Left ventricle myocardium superior (tissue), 1 donor: ENCODE measurements at regions not wholly inside any gene's neighbourhood (a gene's known extent, or its start where the extent isn't known, plus 50 kb on each side); places are given as distances from the start of the nearest gene placed in this dataset.
A peak's percentile ranks its signal among the peaks of the same experiment; 100 is the strongest.

Experiments used
- ATAC-seq: fragments of 200-7000 bp; cut with Tn5 transposase; one replicate; pipeline ENCODE4 v1.9.1; 2020; ENCODE audit warnings: mild to moderate bottlenecking, moderate library complexity
- DNase-seq: peaks from one replicate; pipeline ENCODE4 v3.0.0-alpha.2; 2020
- intact Hi-C: fragments of 100-400 bp; cut with micrococcal nuclease; formaldehyde crosslinking; loops from one replicate; pipeline ENCODE4 v1.11.0; 2022
- donor health status: DM: no; HTN: yes; CAD: no; lungs with severe emphysema.

GRCh38 chr12:124410354-124411175 lies 115.7 kb downstream of the RFLNA start:
- intact Hi-C loops: no loop called here
- ATAC-seq: peak; percentile 62
- peak; percentile 72 for DNase-seq

GRCh38 chr12:124408822-124409517 lies 114.1 kb downstream of the RFLNA start:
- ATAC-seq (no peak), DNase-seq (no peak)
- intact Hi-C loops: no loop called here

GRCh38 chr12:124407074-124407473 lies 112.2 kb downstream of the RFLNA start:
- intact Hi-C loops: no loop called here
- no peak for DNase-seq
- ATAC-seq: no peak

- intact Hi-C loops: no loop called here
- ATAC-seq (no peak), DNase-seq (no peak)
Observed at GRCh38 chr12:124406043-124406442, 111.2 kb downstream of the RFLNA start.

GRCh38 chr12:124405592-124405991 lies 110.7 kb downstream of the RFLNA start:
- DNase-seq: no peak
- intact Hi-C loops: no loop called here
- ATAC-seq: no peak

- ATAC-seq (no peak), DNase-seq (no peak)
- intact Hi-C loops: no loop called here
Observed at GRCh38 chr12:124405151-124405550, 110.3 kb downstream of the RFLNA start.

- DNase-seq: peak; percentile 71
- ATAC-seq: peak; percentile 53
- intact Hi-C loops: no loop called here
Observed at GRCh38 chr12:124404162-124404784, 109.4 kb downstream of the RFLNA start.

GRCh38 chr12:124403273-124403672 lies 108.4 kb downstream of the RFLNA start:
- ATAC-seq (peak; percentile 66), DNase-seq (peak; percentile 72)
- intact Hi-C loops: no loop called here

GRCh38 chr12:124402248-124403066 lies 107.6 kb downstream of the RFLNA start:
- intact Hi-C loops: no loop called here

GRCh38 chr12:124401704-124402221 lies 106.9 kb downstream of the RFLNA start:
- intact Hi-C loops: no loop called here
- ATAC-seq: no peak
- no peak for DNase-seq

More at GRCh38 chr12:124402248-124403066, 107.6 kb downstream of the RFLNA start:
- ATAC-seq (no peak), DNase-seq (no peak)

GRCh38 chr12:124400124-124400523 lies 105.2 kb downstream of the RFLNA start:
- intact Hi-C loops: no loop called here
- no peak for ATAC-seq
- DNase-seq: no peak

- no peak for ATAC-seq
- intact Hi-C loops: no loop called here
- peak; percentile 72 for DNase-seq
Observed at GRCh38 chr12:124399622-124400021, 104.7 kb downstream of the RFLNA start.

GRCh38 chr12:124398578-124399227 lies 103.8 kb downstream of the RFLNA start:
- DNase-seq: peak; percentile 86
- intact Hi-C loops: no loop called here

GRCh38 chr12:124397807-124398577 lies 103.1 kb downstream of the RFLNA start:
- DNase-seq: peak; percentile 61

More at GRCh38 chr12:124398578-124399227, 103.8 kb downstream of the RFLNA start:
- ATAC-seq: peak; percentile 52

GRCh38 chr12:124397399-124397679 lies 102.4 kb downstream of the RFLNA start:
- ATAC-seq: no peak
- peak; percentile 55 for DNase-seq
- intact Hi-C loops: no loop called here

More at GRCh38 chr12:124397807-124398577, 103.1 kb downstream of the RFLNA start:
- intact Hi-C loops: no loop called here
- no peak for ATAC-seq

GRCh38 chr12:124396544-124397398 lies 101.9 kb downstream of the RFLNA start:
- intact Hi-C loops: no loop called here
- peak; percentile 46 for ATAC-seq
- peak; percentile 78 for DNase-seq

- intact Hi-C loops: no loop called here
- DNase-seq: no peak
- no peak for ATAC-seq
Observed at GRCh38 chr12:124395986-124396385, 101.1 kb downstream of the RFLNA start.
